HEK293T (cell line): ENCODE measurements at regions not wholly inside any gene's neighbourhood (a gene's known extent, or its start where the extent isn't known, plus 50 kb on each side); places are given as distances from the start of the nearest gene placed in this dataset.

Experiments used
- CTCF ChIA-PET: fragments of 350-600 bp; formaldehyde crosslinking; extraction: SDS; loops from one replicate; lab custom pipeline; 2021; ENCODE audit warnings: antibody characterized with exemption, inconsistent platforms; lab: Yijun Ruan, JAX
- POLR2A ChIA-PET: fragments of 350-600 bp; formaldehyde crosslinking; extraction: SDS; loops from one replicate; lab custom pipeline; 2020; ENCODE audit warnings: antibody characterized with exemption, inconsistent platforms; lab: Yijun Ruan, JAX
- DNase-seq: peaks from one replicate; pipeline ENCODE4 v3.0.0; 2012; ENCODE audit warnings: mixed read lengths; ENCODE audit errors: extremely low spot score
- ARNT ChIP-seq: fragments of 450-650 bp; IDR thresholded peaks from 2 replicates; pipeline ENCODE4 v1.6.1; 2017; ENCODE audit warnings: mild to moderate bottlenecking
- BHLHE40 ChIP-seq: fragments of 450-650 bp; IDR thresholded peaks from 2 replicates; pipeline ENCODE4 v1.6.1; 2016; ENCODE audit warnings: mild to moderate bottlenecking, moderate library complexity, borderline replicate concordance
- CTBP1 ChIP-seq: fragments of 450-650 bp; IDR thresholded peaks from 2 replicates; pipeline ENCODE4 v1.6.1; 2016; ENCODE audit warnings: borderline replicate concordance
- ELF4 ChIP-seq: fragments of 450-650 bp; IDR thresholded peaks from 2 replicates; pipeline ENCODE4 v1.6.1; 2017; ENCODE audit warnings: antibody characterized with exemption
- FOXA1 ChIP-seq: fragments of 450-650 bp; IDR thresholded peaks from 2 replicates; pipeline ENCODE4 v1.6.1; 2016; ENCODE audit warnings: mild to moderate bottlenecking
- FOXK2 ChIP-seq: fragments of 450-650 bp; IDR thresholded peaks from 2 replicates; pipeline ENCODE4 v1.6.1; 2016; ENCODE audit warnings: mild to moderate bottlenecking
- FOXM1 ChIP-seq: fragments of 450-650 bp; IDR thresholded peaks from 2 replicates; pipeline ENCODE4 v1.6.1; 2017; ENCODE audit warnings: mild to moderate bottlenecking, borderline replicate concordance
- HDGF ChIP-seq: fragments of 450-650 bp; IDR thresholded peaks from 2 replicates; pipeline ENCODE4 v1.6.1; 2017; ENCODE audit warnings: antibody characterized with exemption, borderline replicate concordance
- L3MBTL2 ChIP-seq: fragments of 450-650 bp; conservative IDR thresholded peaks from 2 replicates; pipeline ENCODE4 v1.6.1; 2016; ENCODE audit warnings: mild to moderate bottlenecking
- LEF1 ChIP-seq: fragments of 450-650 bp; IDR thresholded peaks from 2 replicates; pipeline ENCODE4 v1.6.1; 2017; ENCODE audit warnings: mild to moderate bottlenecking, borderline replicate concordance
- NFRKB ChIP-seq: fragments of 450-650 bp; IDR thresholded peaks from 2 replicates; pipeline ENCODE4 v1.6.1; 2016; ENCODE audit warnings: mild to moderate bottlenecking, moderate library complexity
- PKNOX1 ChIP-seq: fragments of 450-650 bp; IDR thresholded peaks from 2 replicates; pipeline ENCODE4 v1.6.1; 2016
- SP1 ChIP-seq: fragments of 450-650 bp; IDR thresholded peaks from 2 replicates; pipeline ENCODE4 v1.6.1; 2017
- SUZ12 ChIP-seq: fragments of 450-650 bp; IDR thresholded peaks from 2 replicates; pipeline ENCODE4 v1.6.1; 2016; ENCODE audit warnings: mild to moderate bottlenecking
- TARDBP ChIP-seq: fragments of 450-650 bp; IDR thresholded peaks from 2 replicates; pipeline ENCODE4 v1.6.1; 2016
- ZNF384 ChIP-seq: fragments of 450-650 bp; IDR thresholded peaks from 2 replicates; pipeline ENCODE4 v1.6.1; 2016

- POLR2A ChIA-PET: no interaction called here
- no peak for DNase-seq
- CTCF ChIA-PET: no interaction called here
- TF ChIP-seq BHLHE40 (no peak), ARNT (no peak), FOXK2 (no peak), FOXA1 (no peak), PKNOX1 (no peak), SUZ12 (no peak), HDGF (no peak), CTBP1 (no peak), SP1 (no peak), NFRKB (no peak), TARDBP (no peak), ZNF384 (no peak), L3MBTL2 (no peak), LEF1 (no peak), FOXM1 (no peak)
These were observed 480.2 kb upstream of the FBXO33 start for GRCh38 chr14:39912192-39913100.

- ChIA-PET CTCF (no interaction called here), POLR2A (no interaction called here)
- DNase-seq: no peak
- TF ChIP-seq ARNT (no peak), FOXM1 (no peak), CTBP1 (no peak), HDGF (no peak), FOXA1 (no peak), PKNOX1 (no peak), ELF4 (no peak), FOXK2 (no peak), SUZ12 (no peak)
These were observed 465.4 kb upstream of the FBXO33 start for GRCh38 chr14:39897657-39898056.

- CTCF ChIA-PET: no interaction called here
- POLR2A ChIA-PET: no interaction called here
- no peak for DNase-seq
- TF ChIP-seq SP1 (no peak), LEF1 (no peak), FOXA1 (no peak), HDGF (no peak), PKNOX1 (no peak), ZNF384 (no peak), L3MBTL2 (no peak), ARNT (no peak), NFRKB (no peak), ELF4 (no peak), FOXK2 (no peak), FOXM1 (no peak)
These were observed 457.8 kb upstream of the FBXO33 start for GRCh38 chr14:39890026-39890425.

GRCh38 chr14:39884091-39884490, 451.9 kb upstream of the FBXO33 start:
- CTCF ChIA-PET: no interaction called here
- POLR2A ChIA-PET: no interaction called here
- no peak for DNase-seq
- TF ChIP-seq SP1 (no peak), TARDBP (no peak), FOXM1 (no peak), SUZ12 (no peak), NFRKB (no peak), L3MBTL2 (no peak), PKNOX1 (no peak), CTBP1 (no peak), BHLHE40 (no peak), FOXA1 (no peak), ELF4 (no peak), FOXK2 (no peak), LEF1 (no peak), ARNT (no peak), HDGF (no peak), ZNF384 (no peak)

GRCh38 chr14:39880965-39881364, 448.7 kb upstream of the FBXO33 start:
- no peak for DNase-seq
- ChIA-PET CTCF (no interaction called here), POLR2A (no interaction called here)
- no peak for TF ChIP-seq PKNOX1
- TF ChIP-seq LEF1: no peak
